ENCODE measurements at regions not wholly inside any gene's neighbourhood (a gene's known extent, or its start where the extent isn't known, plus 50 kb on each side); places are given as distances from the start of the nearest gene placed in this dataset.

DNA sequence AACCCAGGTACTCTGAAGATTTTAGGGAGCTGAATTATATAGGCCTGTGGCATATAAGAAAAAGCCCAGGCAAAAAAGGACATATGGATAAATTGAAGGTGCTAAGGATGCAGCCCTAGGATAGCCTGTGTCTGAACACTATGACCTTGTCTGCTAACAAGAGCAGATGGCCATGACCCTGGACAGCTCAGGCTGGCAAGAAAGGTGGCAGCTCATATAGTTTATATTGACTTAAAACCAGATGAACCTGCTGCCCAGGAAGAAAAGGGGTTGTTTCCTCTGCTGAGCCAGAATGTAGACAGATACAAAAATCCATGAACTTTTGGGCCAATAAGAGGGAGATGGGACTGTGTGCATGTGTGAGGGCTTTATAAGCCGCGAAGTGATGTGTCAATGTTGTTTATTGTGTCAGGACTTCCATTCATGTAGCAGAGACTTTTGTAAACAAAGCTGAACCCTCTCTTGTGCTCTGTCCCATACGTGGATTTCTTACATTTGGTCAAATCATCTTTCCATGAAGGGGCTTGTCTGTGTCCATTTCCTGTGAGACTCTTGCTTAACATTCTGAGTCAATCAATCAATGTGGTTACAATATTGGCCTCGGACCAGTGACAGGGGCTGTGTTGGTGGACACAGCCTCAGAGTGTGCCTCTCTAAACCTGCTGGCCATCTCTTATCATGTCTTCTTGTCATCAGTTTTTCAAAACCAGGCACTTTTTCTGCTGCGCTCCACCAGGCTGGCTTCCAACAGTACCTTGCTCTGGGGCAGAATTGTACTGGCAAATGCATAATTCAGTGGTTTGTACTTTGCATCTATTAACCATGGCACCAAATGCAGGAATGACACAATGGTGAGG is 321.2 kb downstream of the WDR72 start:
- TF ChIP-seq CTCF (conservative IDR thresholded peaks at IDR 0.05), result no peak
- H3K27ac Mint-ChIP-seq, result no peak overlapping the region

More for the DNA sequence above, 321.2 kb downstream of the WDR72 start:
- no peaks in the 10 kb centered on the region; the same call in 1 of the 2 replicates for H3K27me3 Mint-ChIP-seq (ENCODE audit: low read depth)
- no peak for DNase-seq
- Histone ChIP-seq H4K5ac (ENCODE audit: insufficient read length, low read depth, low read length) (no peak overlapping the region), H2BK12ac (ENCODE audit: insufficient read length, low read depth, low read length) (no peak overlapping the region), H3K23me2 (ENCODE audit: insufficient read length, low read depth, low read length, poor library complexity, severe bottlenecking) (no peaks in the 10 kb centered on the region), H3K4me1 (ENCODE audit: insufficient read depth, low read length) (no peaks in the 10 kb centered on the region), H3K56ac (ENCODE audit: insufficient read length, low read depth, low read length) (no peak overlapping the region), H4K8ac (replicated peaks; ENCODE audit: insufficient read length, low read depth, low read length) (no peak overlapping the region), H3K79me1 (ENCODE audit: insufficient read depth, low read depth, low read length, poor library complexity, severe bottlenecking) (no peaks in the 10 kb centered on the region), H2BK120ac (ENCODE audit: low read depth, low read length, poor library complexity, severe bottlenecking) (no peak overlapping the region), H3K27ac (ENCODE audit: insufficient read length, low read depth, low read length) (no peak overlapping the region), H2BK15ac (ENCODE audit: low read depth, low read length) (no peak overlapping the region), H3K79me2 (ENCODE audit: insufficient read depth, low read length) (no peaks in the 10 kb centered on the region), H3K9ac (ENCODE audit: extremely low read depth, insufficient read length, low read length) (no peak overlapping the region), H3K4ac (ENCODE audit: low read depth, low read length) (no peak overlapping the region), H2BK5ac (ENCODE audit: insufficient read length, low read length) (no peak overlapping the region), H4K20me1 (ENCODE audit: control insufficient read depth, insufficient read depth, insufficient read length) (no peaks in the 10 kb centered on the region), H3K27me3 (ENCODE audit: insufficient read depth, low read length) (no peaks in the 10 kb centered on the region), H2AK5ac (ENCODE audit: insufficient read length, low read length) (no peak overlapping the region), H3K23ac (ENCODE audit: insufficient read length, low read depth, low read length) (no peak overlapping the region), H4K91ac (ENCODE audit: insufficient read length, low read depth, low read length) (no peak overlapping the region), H3K18ac (ENCODE audit: insufficient read length, low read depth, low read length) (no peak overlapping the region), H2AFZ (ENCODE audit: low read length) (no peak overlapping the region), H3T11ph (ENCODE audit: low read length) (no peak overlapping the region), H3K14ac (ENCODE audit: insufficient read depth, low read length) (no peak overlapping the region), H3K9me3 (ENCODE audit: control insufficient read depth, low read depth, low read length) (no peaks in the 10 kb centered on the region), H2BK20ac (ENCODE audit: low read depth, low read length, poor library complexity, severe bottlenecking) (no peak overlapping the region), H3K4me2 (ENCODE audit: insufficient read depth, insufficient read length, low read length) (no peak overlapping the region)
- no peak overlapping the region for H3K4me3 Mint-ChIP-seq
- no peaks in the 10 kb centered on the region for H3K36me3 Mint-ChIP-seq (ENCODE audit: insufficient read depth in 1 of 3, low read depth in 3 of 3)
- peaks cover 14 to 26% of the 10 kb centered on the region in 2 experiments for H3K4me1 Mint-ChIP-seq
- no peaks in the 10 kb centered on the region for H3K9me3 Mint-ChIP-seq
- no CpG with 5 or more reads among the region's 5 CpGs for WGBS (ENCODE audit: extremely low coverage, insufficient read length, low lambda C conversion rate)
